WTC11 (cell line): ENCODE measurements at regions not wholly inside any gene's neighbourhood (a gene's known extent, or its start where the extent isn't known, plus 50 kb on each side); places are given as distances from the start of the nearest gene placed in this dataset.

Experiments
- ATAC-seq: fragments of 200-7000 bp; cut with Tn5 transposase; 2 replicates; pipeline ENCODE4 v1.10.0; 2021; ENCODE audit warnings: mild to moderate bottlenecking, moderate library complexity
- CTCF ChIA-PET: fragments of 300-600 bp; sonication (Branson Sonifier 250); formaldehyde crosslinking; loops from one replicate; lab custom pipeline; 2021; ENCODE audit warnings: antibody characterized with exemption; lab: Charles Lee
- POLR2A ChIA-PET: fragments of 350-600 bp; sonication (Branson Sonifier 250); formaldehyde crosslinking; loops from one replicate; lab custom pipeline; 2021; ENCODE audit warnings: antibody characterized with exemption; lab: Charles Lee
- DNase-seq: peaks from one replicate; pipeline ENCODE4 v3.0.0; 2021; ENCODE audit warnings: low spot score
- H3K27ac Mint-ChIP-seq: 2 replicates; pipeline ENCODE4 v1.8.0; 2021; ENCODE audit warnings: mixed read lengths
- H3K27me3 Mint-ChIP-seq: 2 replicates; pipeline ENCODE4 v1.8.0; 2021; ENCODE audit warnings: low read depth, mild to moderate bottlenecking, moderate library complexity, mixed read lengths
- H3K36me3 Mint-ChIP-seq: 2 replicates; pipeline ENCODE4 v1.8.0; 2021; ENCODE audit warnings: mixed read lengths
- H3K4me1 Mint-ChIP-seq: 2 replicates; pipeline ENCODE4 v1.8.0; 2022; ENCODE audit warnings: mixed read lengths
- H3K4me3 Mint-ChIP-seq: 2 replicates; pipeline ENCODE4 v1.8.0; 2021; ENCODE audit warnings: mild to moderate bottlenecking, moderate library complexity, mixed read lengths
- H3K9me3 Mint-ChIP-seq: 2 replicates; pipeline ENCODE4 v1.8.0; 2021; ENCODE audit warnings: mixed read lengths
- ATF3 ChIP-seq: sonication (generic); formaldehyde crosslinking; conservative IDR thresholded peaks from 2 replicates; pipeline ENCODE4 v1.8.1; 2022; ENCODE audit warnings: mild to moderate bottlenecking, missing genetic modification reagents
- ATF6 ChIP-seq: sonication (generic); formaldehyde crosslinking; IDR thresholded peaks from 2 replicates; pipeline ENCODE4 v1.8.1; 2023; ENCODE audit warnings: mild to moderate bottlenecking, missing genetic modification reagents
- CBFB ChIP-seq: sonication (generic); formaldehyde crosslinking; IDR thresholded peaks from 2 replicates; pipeline ENCODE4 v1.8.1; 2022; ENCODE audit warnings: mild to moderate bottlenecking, low read depth, missing genetic modification reagents
- CREB1 ChIP-seq: sonication (generic); formaldehyde crosslinking; IDR thresholded peaks from 2 replicates; pipeline ENCODE4 v1.8.0; 2023; ENCODE audit warnings: mild to moderate bottlenecking, missing genetic modification reagents
- CREM ChIP-seq: sonication (generic); formaldehyde crosslinking; IDR thresholded peaks from 2 replicates; pipeline ENCODE4 v1.8.1; 2022; ENCODE audit warnings: mild to moderate bottlenecking, missing genetic modification reagents, moderate library complexity
- E2F1 ChIP-seq: sonication (generic); formaldehyde crosslinking; IDR thresholded peaks from 2 replicates; pipeline ENCODE4 v1.8.0; 2022; ENCODE audit warnings: mild to moderate bottlenecking, missing genetic modification reagents
- E2F4 ChIP-seq: sonication (generic); formaldehyde crosslinking; IDR thresholded peaks from 2 replicates; pipeline ENCODE4 v1.8.1; 2022; ENCODE audit warnings: low read depth, mild to moderate bottlenecking, moderate library complexity, missing genetic modification reagents, borderline replicate concordance
- EMX1 ChIP-seq: fragments of 250-450 bp; sonication (Bioruptor Pico); IDR thresholded peaks from 2 replicates; pipeline ENCODE4 v1.8.0; 2021; ENCODE audit warnings: mild to moderate bottlenecking
- ERG ChIP-seq: fragments of 250-450 bp; sonication (Bioruptor Pico); IDR thresholded peaks from 2 replicates; pipeline ENCODE4 v1.8.0; 2021; ENCODE audit warnings: mild to moderate bottlenecking
- GRHL2 ChIP-seq: fragments of 250-450 bp; sonication (Bioruptor Pico); IDR thresholded peaks from 2 replicates; pipeline ENCODE4 v1.8.0; 2022; ENCODE audit warnings: mild to moderate bottlenecking, moderate library complexity; ENCODE audit not compliant: insufficient replicate concordance, severe bottlenecking
- JAZF1 ChIP-seq: fragments of 250-450 bp; sonication (Bioruptor Pico); IDR thresholded peaks from 2 replicates; pipeline ENCODE4 v1.9.0; 2021; ENCODE audit warnings: moderate library complexity, mild to moderate bottlenecking, inconsistent platforms
- JUN ChIP-seq: sonication (generic); formaldehyde crosslinking; IDR thresholded peaks from 2 replicates; pipeline ENCODE4 v1.8.0; 2023; ENCODE audit warnings: mild to moderate bottlenecking, missing genetic modification reagents
- MYBL2 ChIP-seq: sonication (generic); formaldehyde crosslinking; IDR thresholded peaks from 2 replicates; pipeline ENCODE4 v1.8.1; 2023; ENCODE audit warnings: mild to moderate bottlenecking, moderate library complexity, missing genetic modification reagents
- NFATC4 ChIP-seq: fragments of 250-450 bp; sonication (Bioruptor Pico); IDR thresholded peaks from 2 replicates; pipeline ENCODE4 v1.9.0; 2021; ENCODE audit warnings: mild to moderate bottlenecking
- NFYB ChIP-seq: sonication (generic); formaldehyde crosslinking; conservative IDR thresholded peaks from 2 replicates; pipeline ENCODE4 v1.8.0; 2022; ENCODE audit warnings: low read depth, missing genetic modification reagents
- NR3C1 ChIP-seq: sonication (generic); formaldehyde crosslinking; conservative IDR thresholded peaks from 2 replicates; pipeline ENCODE4 v1.8.1; 2023; ENCODE audit warnings: low read depth, mild to moderate bottlenecking, missing genetic modification reagents
- PRRX2 ChIP-seq: fragments of 250-450 bp; sonication (Bioruptor Pico); IDR thresholded peaks from 2 replicates; pipeline ENCODE4 v1.8.0; 2021; ENCODE audit warnings: mild to moderate bottlenecking
- SMAD4 ChIP-seq: sonication (generic); formaldehyde crosslinking; IDR thresholded peaks from 2 replicates; pipeline ENCODE4 v1.8.0; 2022; ENCODE audit warnings: mild to moderate bottlenecking, missing genetic modification reagents
- SP1 ChIP-seq: sonication (generic); formaldehyde crosslinking; conservative IDR thresholded peaks from 2 replicates; pipeline ENCODE4 v1.8.1; 2022; ENCODE audit warnings: missing genetic modification reagents
- TCF7 ChIP-seq: sonication (generic); formaldehyde crosslinking; IDR thresholded peaks from 2 replicates; pipeline ENCODE4 v1.8.0; 2022; ENCODE audit warnings: mild to moderate bottlenecking, low read depth, missing genetic modification reagents, moderate library complexity
- TEAD1 ChIP-seq: sonication (generic); formaldehyde crosslinking; IDR thresholded peaks from 2 replicates; pipeline ENCODE4 v1.8.0; 2022; ENCODE audit warnings: mild to moderate bottlenecking, missing genetic modification reagents
- TEAD4 ChIP-seq: sonication (generic); formaldehyde crosslinking; IDR thresholded peaks from 2 replicates; pipeline ENCODE4 v1.8.0; 2022; ENCODE audit warnings: mild to moderate bottlenecking, missing genetic modification reagents
- USF1 ChIP-seq: sonication (generic); formaldehyde crosslinking; IDR thresholded peaks from 2 replicates; pipeline ENCODE4 v1.8.0; 2022; ENCODE audit warnings: mild to moderate bottlenecking, missing genetic modification reagents
- ZNF121 ChIP-seq: sonication (generic); formaldehyde crosslinking; IDR thresholded peaks from 2 replicates; pipeline ENCODE4 v1.8.0; 2023; ENCODE audit warnings: missing genetic modification reagents
- ZNF263 ChIP-seq: sonication (generic); formaldehyde crosslinking; IDR thresholded peaks from 2 replicates; pipeline ENCODE4 v1.8.1; 2022; ENCODE audit warnings: low read depth, mild to moderate bottlenecking, moderate library complexity, missing genetic modification reagents
- ZNF416 ChIP-seq: fragments of 250-450 bp; sonication (Bioruptor Pico); IDR thresholded peaks from 2 replicates; pipeline ENCODE4 v1.9.0; 2021; ENCODE audit warnings: mild to moderate bottlenecking, inconsistent platforms
- ZNF423 ChIP-seq: fragments of 250-450 bp; sonication (Bioruptor Pico); IDR thresholded peaks from 2 replicates; pipeline ENCODE4 v2.1.2; 2022; ENCODE audit warnings: mild to moderate bottlenecking, moderate library complexity
- ZNF425 ChIP-seq: fragments of 250-450 bp; sonication (Bioruptor Pico); conservative IDR thresholded peaks from 2 replicates; pipeline ENCODE4 v1.9.0; 2021; ENCODE audit warnings: mild to moderate bottlenecking

GRCh38 chr2:2641541-2642410 lies 310.7 kb upstream of the MYT1L start:
- ATAC-seq: no peak
- Mint-ChIP-seq H3K27ac (no peak overlapping the region), H3K4me3 (no peak overlapping the region), H3K27me3 (no peaks in the 10 kb centered on the region), H3K36me3 (no peaks in the 10 kb centered on the region), H3K4me1 (peaks cover 12% of the 10 kb centered on the region), H3K9me3 (peaks cover 8% of the 10 kb centered on the region)
- CTCF ChIA-PET: no interaction called here
- POLR2A ChIA-PET: interaction anchor here (1.2 kb wide), 1 partner anchor 13 kb away, joined by 3 read pairs; no protein-coding TSS in a partner anchor
- TF ChIP-seq NFYB (CRISPR knock-in tag): no peak
- no peak for TF ChIP-seq ZNF263 (CRISPR knock-in tag)
- TF ChIP-seq SP1 (CRISPR knock-in tag): no peak
- no peak for TF ChIP-seq E2F4 (CRISPR knock-in tag)
- no peak for TF ChIP-seq SMAD4 (CRISPR knock-in tag)
- TF ChIP-seq TEAD4: no peak
- no peak for TF ChIP-seq GRHL2
- TF ChIP-seq NR3C1 (CRISPR knock-in tag): no peak
- no peak for TF ChIP-seq CBFB (CRISPR knock-in tag)
- TF ChIP-seq ATF6 (CRISPR knock-in tag): no peak
- TF ChIP-seq NFATC4: no peak
- no peak for TF ChIP-seq TEAD1 (CRISPR knock-in tag)
- TF ChIP-seq ZNF416: no peak
- no peak for TF ChIP-seq JUN
- TF ChIP-seq EMX1: no peak
- no peak for TF ChIP-seq TCF7
- no peak for TF ChIP-seq ZNF423 (CRISPR knock-in tag)
- no peak for TF ChIP-seq USF1
- TF ChIP-seq CREB1 (CRISPR knock-in tag): no peak
- TF ChIP-seq, all 79 proteins: peak for 0
- no peak for DNase-seq

- no peak for DNase-seq
- CTCF ChIA-PET: no interaction called here
- Mint-ChIP-seq H3K36me3 (no peaks in the 10 kb centered on the region), H3K9me3 (peaks cover 8% of the 10 kb centered on the region), H3K4me1 (peaks cover 3% of the 10 kb centered on the region; the same call in 1 of the 2 replicates), H3K4me3 (no peak overlapping the region), H3K27me3 (no peaks in the 10 kb centered on the region), H3K27ac (no peak overlapping the region; the same call in 1 of the 2 replicates)
- POLR2A ChIA-PET: interaction anchor here (1.2 kb wide), 1 partner anchor 14 kb away, joined by 3 read pairs; no protein-coding TSS in a partner anchor
- ATAC-seq: no peak
- TF ChIP-seq ZNF263 (CRISPR knock-in tag) (no peak), ERG (CRISPR knock-in tag) (no peak), ZNF425 (CRISPR knock-in tag) (no peak), JAZF1 (CRISPR knock-in tag) (no peak), GRHL2 (no peak), CREM (CRISPR knock-in tag) (no peak), ZNF121 (no peak), PRRX2 (CRISPR knock-in tag) (no peak), ATF3 (CRISPR knock-in tag) (no peak), MYBL2 (CRISPR knock-in tag) (no peak), E2F1 (no peak)
Measured at GRCh38 chr2:2640818-2641217, 309.7 kb upstream of the MYT1L start.
